ENCODE measurements at regions not wholly inside any gene's neighbourhood (a gene's known extent, or its start where the extent isn't known, plus 50 kb on each side); places are given as distances from the start of the nearest gene placed in this dataset.

DNA sequence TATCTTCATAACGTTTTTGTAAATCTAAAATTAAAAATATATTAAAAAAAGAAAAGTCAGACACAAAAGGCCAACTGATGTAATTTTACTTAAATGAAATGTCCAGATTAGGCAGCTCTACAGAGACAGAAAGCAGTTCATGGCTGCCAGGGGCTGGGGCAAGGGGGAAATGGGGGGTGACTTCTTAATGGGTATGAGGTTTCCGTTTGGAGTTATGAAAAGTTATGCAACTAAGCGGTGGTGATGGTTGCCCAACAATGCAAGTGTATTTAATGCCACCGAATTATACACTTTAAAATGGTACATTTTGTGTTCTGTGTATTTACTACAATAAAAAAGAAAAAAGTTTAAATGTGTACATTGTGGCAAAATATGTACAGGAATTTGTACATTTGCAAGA lies 70.2 kb upstream of the TEX51 start:
- Histone ChIP-seq H3K27ac (ENCODE audit: low read length) (no peak overlapping the region), H3K79me2 (ENCODE audit: low read length) (no peaks in the 10 kb centered on the region), H3K9me2 (replicated peaks; ENCODE audit: insufficient read depth, low read length) (no peaks in the 10 kb centered on the region), H3K9me3 (ENCODE audit: low read length) (no peaks in the 10 kb centered on the region), H4K20me1 (ENCODE audit: insufficient read depth, low read depth, low read length) (no peaks in the 10 kb centered on the region), H3K9ac (ENCODE audit: low read length) (no peak overlapping the region), H3K36me3 (ENCODE audit: insufficient read depth, low read length) (no peaks in the 10 kb centered on the region), H3K4me2 (ENCODE audit: low read depth, low read length, poor library complexity, severe bottlenecking) (no peak overlapping the region), H3K27me3 (ENCODE audit: low read length) (no peaks in the 10 kb centered on the region), H2AFZ (ENCODE audit: low read length) (no peak overlapping the region), H3K4me3 (ENCODE audit: low read length) (no peak overlapping the region), H3K4me1 (ENCODE audit: low read length) (no peaks in the 10 kb centered on the region)
- DNase-seq = no peak

DNA sequence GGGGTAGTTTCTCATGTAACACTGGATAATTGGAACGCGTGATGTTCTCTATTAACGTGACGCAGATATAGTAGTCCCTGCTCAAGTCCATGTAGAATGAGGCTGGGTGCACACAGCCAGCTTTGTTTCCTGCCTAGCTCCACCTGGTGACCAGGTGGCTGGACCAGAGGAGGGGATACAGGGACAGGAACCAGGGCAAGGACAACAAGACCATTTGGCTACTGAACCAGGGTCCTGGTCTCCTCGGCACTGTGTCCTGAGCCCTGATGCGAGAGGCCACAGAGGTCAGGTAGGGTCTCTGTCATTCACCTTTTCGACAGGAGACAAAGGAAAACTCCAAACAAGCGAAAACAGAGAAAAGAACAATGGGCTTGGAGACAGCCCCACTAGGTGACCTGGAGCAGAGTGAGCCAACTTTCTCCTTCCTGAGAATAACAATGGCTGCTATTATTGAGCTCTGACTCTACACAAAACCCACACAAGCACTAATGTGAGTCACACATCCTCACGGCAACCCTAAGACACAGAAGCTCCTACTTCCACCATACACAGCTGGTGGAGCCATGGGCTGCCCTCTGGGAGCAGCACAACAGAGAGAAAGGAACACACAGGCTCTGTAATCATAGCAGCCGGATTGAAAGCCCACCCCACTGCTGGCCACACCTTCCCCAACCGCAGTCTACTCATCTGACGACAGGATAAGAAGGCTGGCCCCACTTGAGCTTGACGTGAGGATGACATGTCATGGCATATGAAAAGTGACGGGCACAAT lies 67.3 kb upstream of the TEX51 start:
- H3K9ac ChIP-seq (ENCODE audit: low read length) = no peak overlapping the region
- no peak overlapping the region for H3K4me3 ChIP-seq (ENCODE audit: low read length)
- H3K79me2 ChIP-seq (ENCODE audit: low read length) = no peaks in the 10 kb centered on the region
- no peaks in the 10 kb centered on the region for H3K9me3 ChIP-seq (ENCODE audit: low read length)
- no peak overlapping the region for H3K27ac ChIP-seq (ENCODE audit: low read length)
- H3K4me2 ChIP-seq (ENCODE audit: low read depth, low read length, poor library complexity, severe bottlenecking) = no peak overlapping the region
- no peaks in the 10 kb centered on the region for H3K4me1 ChIP-seq (ENCODE audit: low read length)
- no peaks in the 10 kb centered on the region for H4K20me1 ChIP-seq (ENCODE audit: insufficient read depth, low read depth, low read length)
- H2AFZ ChIP-seq (ENCODE audit: low read length) = no peak overlapping the region
- no peak for DNase-seq
- no peaks in the 10 kb centered on the region for H3K27me3 ChIP-seq (ENCODE audit: low read length)
- H3K9me2 ChIP-seq (replicated peaks; ENCODE audit: insufficient read depth, low read length) = no peaks in the 10 kb centered on the region
- H3K36me3 ChIP-seq (ENCODE audit: insufficient read depth, low read length) = no peaks in the 10 kb centered on the region

DNA sequence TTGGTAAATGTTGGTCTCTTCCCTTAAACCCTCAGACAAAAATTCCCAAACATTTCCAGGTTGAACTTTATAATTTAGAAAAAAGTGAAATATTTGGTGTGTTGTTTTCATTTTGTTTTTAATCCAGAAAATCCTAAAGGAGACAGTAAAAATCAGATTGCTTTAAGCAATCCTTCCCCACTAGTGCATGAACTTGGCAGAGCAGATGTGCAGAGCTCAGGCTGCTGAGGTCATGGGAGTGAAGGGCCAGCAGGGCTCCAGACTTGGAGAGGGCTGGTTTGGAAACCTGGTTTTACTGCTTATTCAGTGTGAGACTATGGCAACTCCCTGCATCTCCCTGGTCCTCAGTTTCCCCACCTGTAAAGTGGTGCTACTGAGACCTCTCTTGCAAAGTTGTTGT lies 66.7 kb upstream of the TEX51 start:
- Histone ChIP-seq H3K27ac (ENCODE audit: low read length) (no peak overlapping the region), H2AFZ (ENCODE audit: low read length) (no peak overlapping the region), H3K79me2 (ENCODE audit: low read length) (no peaks in the 10 kb centered on the region), H3K9me3 (ENCODE audit: low read length) (no peaks in the 10 kb centered on the region), H3K9me2 (replicated peaks; ENCODE audit: insufficient read depth, low read length) (no peaks in the 10 kb centered on the region), H3K4me1 (ENCODE audit: low read length) (no peaks in the 10 kb centered on the region), H4K20me1 (ENCODE audit: insufficient read depth, low read depth, low read length) (no peaks in the 10 kb centered on the region), H3K27me3 (ENCODE audit: low read length) (no peaks in the 10 kb centered on the region), H3K4me3 (ENCODE audit: low read length) (no peak overlapping the region), H3K36me3 (ENCODE audit: insufficient read depth, low read length) (no peaks in the 10 kb centered on the region), H3K9ac (ENCODE audit: low read length) (no peak overlapping the region), H3K4me2 (ENCODE audit: low read depth, low read length, poor library complexity, severe bottlenecking) (no peak overlapping the region)
- no peak for DNase-seq

DNA sequence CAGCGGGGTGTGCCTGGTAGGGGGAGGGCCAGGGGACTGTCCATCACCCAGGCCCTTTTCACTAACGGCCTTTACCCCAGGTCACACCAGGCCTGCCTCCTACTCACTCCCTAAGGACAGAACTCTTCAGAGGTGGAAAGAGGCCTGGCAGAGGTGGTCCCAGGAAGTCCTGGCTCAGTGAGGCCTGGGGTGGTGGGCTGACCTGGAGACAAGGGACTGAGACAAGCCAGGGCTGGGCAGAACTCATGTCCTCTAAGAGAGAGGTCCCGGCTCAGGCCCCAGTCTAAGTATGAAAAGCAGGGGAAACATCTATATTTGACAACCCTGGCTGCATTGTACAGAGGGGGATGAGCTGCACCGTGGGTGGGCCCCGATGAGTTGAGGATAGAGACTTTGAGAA lies 65.9 kb upstream of the TEX51 start:
- Histone ChIP-seq H3K9ac (ENCODE audit: low read length) (no peak overlapping the region), H3K4me1 (ENCODE audit: low read length) (no peaks in the 10 kb centered on the region), H3K79me2 (ENCODE audit: low read length) (no peaks in the 10 kb centered on the region), H3K9me3 (ENCODE audit: low read length) (no peaks in the 10 kb centered on the region), H3K9me2 (replicated peaks; ENCODE audit: insufficient read depth, low read length) (no peaks in the 10 kb centered on the region), H3K27ac (ENCODE audit: low read length) (no peak overlapping the region), H2AFZ (ENCODE audit: low read length) (no peak overlapping the region), H3K36me3 (ENCODE audit: insufficient read depth, low read length) (no peaks in the 10 kb centered on the region), H3K27me3 (ENCODE audit: low read length) (no peaks in the 10 kb centered on the region), H3K4me3 (ENCODE audit: low read length) (no peak overlapping the region), H3K4me2 (ENCODE audit: low read depth, low read length, poor library complexity, severe bottlenecking) (no peak overlapping the region), H4K20me1 (ENCODE audit: insufficient read depth, low read depth, low read length) (no peaks in the 10 kb centered on the region)
- no peak for DNase-seq

DNA sequence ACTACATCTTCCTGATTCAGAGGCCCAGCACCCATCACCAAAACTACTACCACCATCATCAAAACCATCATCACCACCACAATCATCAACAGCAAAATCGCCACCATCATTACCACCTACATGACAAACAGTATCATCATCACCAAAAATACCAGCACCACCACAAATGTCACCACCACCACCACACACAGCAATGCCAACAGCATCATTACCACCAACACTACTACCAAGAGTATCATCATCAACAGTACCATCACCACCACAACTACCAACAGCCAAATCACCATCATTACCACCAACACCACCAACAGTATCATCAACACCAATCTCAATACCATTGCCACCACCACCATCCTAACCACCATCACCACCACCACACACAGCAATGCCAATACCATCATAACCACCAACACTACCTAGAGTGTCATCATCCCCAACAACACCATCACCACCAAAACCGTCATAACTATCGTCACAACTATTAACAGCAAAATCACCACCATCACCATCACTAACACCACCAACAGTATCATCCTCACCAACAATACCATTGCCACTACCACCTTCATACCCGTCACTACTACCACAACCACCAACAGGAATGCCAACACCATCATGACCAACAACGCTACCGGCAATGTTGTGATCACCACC lies 64.6 kb upstream of the TEX51 start:
- Histone ChIP-seq H4K20me1 (ENCODE audit: insufficient read depth, low read depth, low read length) (no peaks in the 10 kb centered on the region), H3K4me1 (ENCODE audit: low read length) (no peaks in the 10 kb centered on the region), H3K27ac (ENCODE audit: low read length) (no peak overlapping the region)

DNA sequence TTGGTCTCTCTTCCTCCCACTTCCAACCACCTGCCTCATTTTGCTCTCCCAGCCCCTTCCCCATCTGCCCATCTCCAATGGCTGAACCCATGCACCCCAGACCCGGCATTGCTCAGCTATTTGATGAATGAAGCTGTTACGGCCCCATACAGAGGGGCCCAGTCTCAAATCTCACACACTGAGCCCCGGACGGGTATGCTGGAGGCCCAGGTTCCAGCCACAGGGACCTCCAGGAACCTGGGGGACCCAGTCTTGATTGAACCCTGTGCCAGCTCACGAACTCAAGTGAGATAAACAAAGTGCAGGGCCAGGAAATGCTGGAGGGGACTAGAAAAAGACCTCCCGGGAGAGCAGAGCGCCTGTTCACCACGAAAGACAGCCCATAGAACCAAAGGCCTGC lies 63.4 kb upstream of the TEX51 start:
- Histone ChIP-seq H3K4me2 (ENCODE audit: low read depth, low read length, poor library complexity, severe bottlenecking) (no peak overlapping the region), H3K27ac (ENCODE audit: low read length) (no peak overlapping the region)

More for the DNA sequence above, 64.6 kb upstream of the TEX51 start:
- Histone ChIP-seq H3K4me2 (ENCODE audit: low read depth, low read length, poor library complexity, severe bottlenecking) (no peak overlapping the region), H3K9me2 (replicated peaks; ENCODE audit: insufficient read depth, low read length) (no peaks in the 10 kb centered on the region), H2AFZ (ENCODE audit: low read length) (no peak overlapping the region), H3K9ac (ENCODE audit: low read length) (no peak overlapping the region), H3K79me2 (ENCODE audit: low read length) (no peaks in the 10 kb centered on the region), H3K36me3 (ENCODE audit: insufficient read depth, low read length) (no peaks in the 10 kb centered on the region), H3K9me3 (ENCODE audit: low read length) (no peaks in the 10 kb centered on the region), H3K4me3 (ENCODE audit: low read length) (no peak overlapping the region), H3K27me3 (ENCODE audit: low read length) (no peaks in the 10 kb centered on the region)
- no peak for DNase-seq

DNA sequence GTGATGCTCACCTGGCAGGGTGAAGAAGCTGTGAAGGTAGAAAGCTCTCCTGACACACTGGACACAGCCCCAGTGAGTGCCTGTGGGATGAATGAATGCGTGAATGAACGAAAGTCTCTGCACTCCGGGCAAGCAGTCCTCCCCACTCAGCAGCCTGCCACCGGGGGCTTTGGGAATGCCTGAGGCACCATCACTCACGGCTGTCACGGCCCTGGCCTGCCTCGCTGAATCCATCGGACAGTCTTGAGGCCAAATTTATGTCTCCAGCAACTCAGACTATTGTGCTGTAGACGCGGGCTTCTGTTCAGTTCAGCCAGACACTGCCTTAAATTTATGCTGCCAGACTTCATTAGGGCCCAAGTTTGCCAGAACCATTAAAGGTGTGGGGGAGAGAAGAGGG lies 62.9 kb upstream of the TEX51 start:
- Histone ChIP-seq H4K20me1 (ENCODE audit: insufficient read depth, low read depth, low read length) (no peaks in the 10 kb centered on the region), H3K27ac (ENCODE audit: low read length) (no peak overlapping the region), H3K79me2 (ENCODE audit: low read length) (no peaks in the 10 kb centered on the region), H3K4me3 (ENCODE audit: low read length) (no peak overlapping the region), H3K4me1 (ENCODE audit: low read length) (no peaks in the 10 kb centered on the region), H3K36me3 (ENCODE audit: insufficient read depth, low read length) (no peaks in the 10 kb centered on the region), H3K9ac (ENCODE audit: low read length) (no peak overlapping the region), H3K9me2 (replicated peaks; ENCODE audit: insufficient read depth, low read length) (no peaks in the 10 kb centered on the region), H3K9me3 (ENCODE audit: low read length) (no peaks in the 10 kb centered on the region), H3K4me2 (ENCODE audit: low read depth, low read length, poor library complexity, severe bottlenecking) (no peak overlapping the region), H2AFZ (ENCODE audit: low read length) (no peak overlapping the region), H3K27me3 (ENCODE audit: low read length) (no peaks in the 10 kb centered on the region)
- DNase-seq = no peak

More for the DNA sequence above, 63.4 kb upstream of the TEX51 start:
- no peak overlapping the region for H3K4me3 ChIP-seq (ENCODE audit: low read length)
- no peak overlapping the region for H2AFZ ChIP-seq (ENCODE audit: low read length)
- H3K9me3 ChIP-seq (ENCODE audit: low read length) = no peaks in the 10 kb centered on the region
- H3K27me3 ChIP-seq (ENCODE audit: low read length) = no peaks in the 10 kb centered on the region
- no peaks in the 10 kb centered on the region for H3K9me2 ChIP-seq (replicated peaks; ENCODE audit: insufficient read depth, low read length)
- H3K79me2 ChIP-seq (ENCODE audit: low read length) = no peaks in the 10 kb centered on the region
- DNase-seq = no peak
- no peaks in the 10 kb centered on the region for H3K4me1 ChIP-seq (ENCODE audit: low read length)
- H4K20me1 ChIP-seq (ENCODE audit: insufficient read depth, low read depth, low read length) = no peaks in the 10 kb centered on the region
- H3K9ac ChIP-seq (ENCODE audit: low read length) = no peak overlapping the region
- no peaks in the 10 kb centered on the region for H3K36me3 ChIP-seq (ENCODE audit: insufficient read depth, low read length)

DNA sequence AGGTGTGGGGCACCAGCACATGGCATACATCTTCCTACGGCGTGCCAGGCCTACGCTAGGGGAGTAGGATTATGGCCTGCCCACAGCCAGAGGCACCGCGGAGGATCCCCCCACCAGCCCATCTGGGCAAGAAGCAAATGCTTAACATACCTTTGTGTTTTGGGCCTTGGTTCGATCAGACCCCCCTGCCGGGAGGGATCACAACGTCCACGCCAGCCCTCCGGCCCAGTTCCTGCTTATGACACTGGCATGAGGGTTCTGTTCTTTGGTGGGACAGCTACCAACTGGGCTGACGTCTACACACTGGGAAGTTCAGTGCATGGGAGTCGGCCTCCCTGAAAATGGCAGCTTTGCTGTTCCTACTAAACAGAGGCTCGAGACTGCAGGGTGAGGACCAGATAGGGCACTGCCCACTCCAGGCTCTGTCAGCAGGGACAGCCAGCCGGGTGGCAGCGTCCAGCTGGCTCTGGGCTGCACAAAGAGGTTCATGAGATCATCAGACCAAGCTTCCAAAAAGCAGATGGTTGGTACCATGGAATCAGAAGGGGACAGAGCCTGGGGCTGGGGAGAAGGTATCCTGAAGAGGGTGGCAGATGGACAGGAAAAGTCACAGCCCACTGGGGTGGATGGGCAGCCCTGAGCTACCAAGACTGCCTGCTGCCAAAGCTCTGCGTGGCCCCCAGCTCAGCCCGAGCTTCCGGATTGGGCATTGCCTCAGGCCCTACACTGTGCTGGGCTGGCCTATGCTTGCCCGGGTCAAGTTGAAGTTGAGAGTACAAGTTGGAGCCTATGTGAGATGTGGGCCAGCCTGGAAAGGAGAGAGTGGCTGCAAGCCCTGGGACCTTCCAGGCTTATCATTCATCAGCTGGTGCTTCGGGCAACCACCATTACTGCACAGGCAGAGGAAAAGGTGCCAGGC lies 61.7 kb upstream of the TEX51 start:
- Histone ChIP-seq H3K27me3 (ENCODE audit: low read length) (no peaks in the 10 kb centered on the region), H3K27ac (ENCODE audit: low read length) (no peak overlapping the region), H3K4me3 (ENCODE audit: low read length) (no peak overlapping the region), H3K4me2 (ENCODE audit: low read depth, low read length, poor library complexity, severe bottlenecking) (no peak overlapping the region), H4K20me1 (ENCODE audit: insufficient read depth, low read depth, low read length) (no peaks in the 10 kb centered on the region), H3K9me2 (replicated peaks; ENCODE audit: insufficient read depth, low read length) (no peaks in the 10 kb centered on the region), H3K9ac (ENCODE audit: low read length) (no peak overlapping the region), H3K36me3 (ENCODE audit: insufficient read depth, low read length) (no peaks in the 10 kb centered on the region), H3K9me3 (ENCODE audit: low read length) (no peaks in the 10 kb centered on the region), H3K79me2 (ENCODE audit: low read length) (no peaks in the 10 kb centered on the region), H3K4me1 (ENCODE audit: low read length) (no peaks in the 10 kb centered on the region), H2AFZ (ENCODE audit: low read length) (no peak overlapping the region)
- no peak for DNase-seq
